Keratinocyte (primary cell): ENCODE measurements at regions not wholly inside any gene's neighbourhood (a gene's known extent, or its start where the extent isn't known, plus 50 kb on each side); places are given as distances from the start of the nearest gene placed in this dataset.

Experiments used
- EZH2 ChIP-seq: IDR thresholded peaks from one replicate; pipeline ENCODE4 v1.6.1; 2012; ENCODE audit warnings: inconsistent platforms, mild to moderate bottlenecking, low read length, moderate library complexity
- TF ChIP-seq, protein P1 (sequence below), 3 experiments: IDR thresholded peaks in 1 of 3; conservative IDR thresholded peaks in 1 of 3; optimal IDR thresholded peaks in 1 of 3; 2 replicates in 2 of 3; 3 replicates in 1 of 3; pipeline versions ENCODE3 to v1.5.1; 2011; ENCODE audit warnings: low read length in 3 of 3, mild to moderate bottlenecking in 3 of 3, moderate library complexity in 2 of 3, control low read depth in 1 of 3, inconsistent platforms in 1 of 3; ENCODE audit not compliant: insufficient read depth in 2 of 3; ENCODE audit errors: extremely low read depth in 1 of 3

DNA sequence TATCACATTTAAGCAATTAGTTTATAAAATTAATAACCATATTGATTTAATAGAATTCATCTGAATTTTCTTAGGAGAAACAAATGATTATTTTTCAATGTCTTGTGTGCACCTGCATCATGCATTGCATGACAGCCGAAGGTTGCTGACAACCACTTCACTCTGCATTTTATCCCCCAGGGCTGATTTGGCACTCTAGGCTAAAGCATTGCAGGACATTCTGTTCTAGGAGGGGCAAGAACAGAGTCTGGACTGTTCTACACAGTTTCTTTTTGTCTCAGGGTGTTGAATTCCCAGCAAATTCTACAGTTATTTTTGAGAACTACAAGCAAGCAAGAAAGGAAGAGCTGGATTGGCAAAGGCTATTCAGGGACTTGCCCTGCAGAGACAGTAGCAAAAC, 570.4 kb upstream of the EYS start:
- TF ChIP-seq EZH2: no peak
- TF ChIP-seq, protein P1, sequence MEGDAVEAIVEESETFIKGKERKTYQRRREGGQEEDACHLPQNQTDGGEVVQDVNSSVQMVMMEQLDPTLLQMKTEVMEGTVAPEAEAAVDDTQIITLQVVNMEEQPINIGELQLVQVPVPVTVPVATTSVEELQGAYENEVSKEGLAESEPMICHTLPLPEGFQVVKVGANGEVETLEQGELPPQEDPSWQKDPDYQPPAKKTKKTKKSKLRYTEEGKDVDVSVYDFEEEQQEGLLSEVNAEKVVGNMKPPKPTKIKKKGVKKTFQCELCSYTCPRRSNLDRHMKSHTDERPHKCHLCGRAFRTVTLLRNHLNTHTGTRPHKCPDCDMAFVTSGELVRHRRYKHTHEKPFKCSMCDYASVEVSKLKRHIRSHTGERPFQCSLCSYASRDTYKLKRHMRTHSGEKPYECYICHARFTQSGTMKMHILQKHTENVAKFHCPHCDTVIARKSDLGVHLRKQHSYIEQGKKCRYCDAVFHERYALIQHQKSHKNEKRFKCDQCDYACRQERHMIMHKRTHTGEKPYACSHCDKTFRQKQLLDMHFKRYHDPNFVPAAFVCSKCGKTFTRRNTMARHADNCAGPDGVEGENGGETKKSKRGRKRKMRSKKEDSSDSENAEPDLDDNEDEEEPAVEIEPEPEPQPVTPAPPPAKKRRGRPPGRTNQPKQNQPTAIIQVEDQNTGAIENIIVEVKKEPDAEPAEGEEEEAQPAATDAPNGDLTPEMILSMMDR (optimal IDR thresholded peaks at IDR 0.05 in 1 of 3, IDR thresholded peaks at IDR 0.05 in 1 of 3, conservative IDR thresholded peaks at IDR 0.05 in 1 of 3; ENCODE audit: extremely low read depth in 1 of 3, insufficient read depth in 2 of 3, low read length in 3 of 3): no peak
